SU-DHL-6 (cell line): ENCODE measurements at regions not wholly inside any gene's neighbourhood (a gene's known extent, or its start where the extent isn't known, plus 50 kb on each side); places are given as distances from the start of the nearest gene placed in this dataset.
A peak's percentile ranks its signal among the peaks of the same experiment; 100 is the strongest.

Experiments used
- H2AFZ ChIP-seq: fragments of 200-600 bp; sonication (generic); 2 replicates; pipeline ENCODE4 v1.6.1; 2014; ENCODE audit warnings: low read depth, mild to moderate bottlenecking, moderate library complexity, mixed read lengths, antibody characterized with exemption, low read length; ENCODE audit not compliant: severe bottlenecking
- H3F3A ChIP-seq: fragments of 200-600 bp; shearing (Covaris generic); 2 replicates; pipeline ENCODE4 v1.6.0; 2016; ENCODE audit warnings: antibody characterized with exemption, mild to moderate bottlenecking; ENCODE audit not compliant: insufficient read depth
- H3K27ac ChIP-seq: fragments of 200-600 bp; sonication (generic); 2 replicates; pipeline ENCODE4 v1.5.1; 2016; ENCODE audit warnings: low read depth, mild to moderate bottlenecking, low read length, moderate library complexity, mixed read lengths
- H3K27me3 ChIP-seq: fragments of 200-600 bp; sonication (generic), shearing (Covaris generic); 2 replicates; pipeline ENCODE4 v1.6.0; 2014; ENCODE audit warnings: mild to moderate bottlenecking, low read length
- H3K36me3 ChIP-seq: fragments of 200-600 bp; sonication (generic); 2 replicates; pipeline ENCODE4 v1.6.1; 2014; ENCODE audit warnings: mild to moderate bottlenecking, low read length, mixed read lengths
- H3K4me2 ChIP-seq: fragments of 300-600, 200-600 bp; shearing (Covaris generic), sonication (generic); 2 replicates; pipeline ENCODE4 v1.6.0; 2014; ENCODE audit warnings: low read length, low read depth, mild to moderate bottlenecking; ENCODE audit not compliant: poor library complexity, severe bottlenecking
- H3K4me3 ChIP-seq: fragments of 200-600 bp; sonication (generic); 2 replicates; pipeline ENCODE4 v1.5.1; 2014; ENCODE audit warnings: antibody characterized with exemption, low read length, mild to moderate bottlenecking, mixed read lengths; ENCODE audit not compliant: insufficient read depth, poor library complexity, severe bottlenecking
- H3K79me2 ChIP-seq: fragments of 200-600 bp; sonication (generic); 2 replicates; pipeline ENCODE4 v1.6.1; 2014; ENCODE audit warnings: mild to moderate bottlenecking, low read length, moderate library complexity; ENCODE audit not compliant: insufficient read depth
- H3K9ac ChIP-seq: fragments of 200-600 bp; sonication (generic); 2 replicates; pipeline ENCODE4 v1.7.0; 2014; ENCODE audit warnings: mild to moderate bottlenecking, low read length
- H3K9me2 ChIP-seq: fragments of 200-600 bp; sonication (generic); replicated peaks from 2 replicates; pipeline ENCODE4 v1.6.1; 2014; ENCODE audit warnings: low read length; ENCODE audit not compliant: insufficient read depth
- H3K9me3 ChIP-seq: fragments of 200-600 bp; sonication (generic); 2 replicates; pipeline ENCODE4 v1.6.1; 2014; ENCODE audit warnings: low read length, mixed read lengths; ENCODE audit not compliant: insufficient read depth
- H4K20me1 ChIP-seq: fragments of 200-600 bp; sonication (generic); 2 replicates; pipeline ENCODE4 v1.6.1; 2014; ENCODE audit warnings: low read depth, mild to moderate bottlenecking, antibody characterized with exemption, low read length, moderate library complexity, mixed read lengths
- CTCF ChIP-seq: fragments of 200-600 bp; sonication (generic); IDR thresholded peaks from one replicate; pipeline ENCODE4 v1.5.1; 2017; ENCODE audit warnings: antibody characterized with exemption, mild to moderate bottlenecking, low read length, moderate library complexity; ENCODE audit not compliant: insufficient read depth, poor library complexity, severe bottlenecking
- EZH2phosphoT487 ChIP-seq: fragments of 200-600 bp; sonication (generic), shearing (Covaris generic); conservative IDR thresholded peaks from 2 replicates; pipeline ENCODE4 v1.6.1; 2018; ENCODE audit warnings: mild to moderate bottlenecking, antibody characterized with exemption, low read length, moderate library complexity, mixed read lengths

GRCh38 chr5:21225223-21226064 is 1237.4 kb upstream of the CDH18 start:
- H3K9me3 ChIP-seq, result no peaks in the 10 kb centered on the region
- H2AFZ ChIP-seq, result no peak overlapping the region
- H4K20me1 ChIP-seq, result no peaks in the 10 kb centered on the region
- no peak overlapping the region for H3K4me2 ChIP-seq
- H3K27me3 ChIP-seq, result no peaks in the 10 kb centered on the region
- no peak overlapping the region for H3K27ac ChIP-seq
- no peak overlapping the region for H3K9ac ChIP-seq
- H3K4me3 ChIP-seq, result no peak overlapping the region
- H3K79me2 ChIP-seq, result no peaks in the 10 kb centered on the region
- no peaks in the 10 kb centered on the region for H3K9me2 ChIP-seq
- no peaks in the 10 kb centered on the region for H3K36me3 ChIP-seq
- TF ChIP-seq CTCF (no peak), EZH2phosphoT487 (no peak)
- no peaks in the 10 kb centered on the region for H3F3A ChIP-seq

DNA sequence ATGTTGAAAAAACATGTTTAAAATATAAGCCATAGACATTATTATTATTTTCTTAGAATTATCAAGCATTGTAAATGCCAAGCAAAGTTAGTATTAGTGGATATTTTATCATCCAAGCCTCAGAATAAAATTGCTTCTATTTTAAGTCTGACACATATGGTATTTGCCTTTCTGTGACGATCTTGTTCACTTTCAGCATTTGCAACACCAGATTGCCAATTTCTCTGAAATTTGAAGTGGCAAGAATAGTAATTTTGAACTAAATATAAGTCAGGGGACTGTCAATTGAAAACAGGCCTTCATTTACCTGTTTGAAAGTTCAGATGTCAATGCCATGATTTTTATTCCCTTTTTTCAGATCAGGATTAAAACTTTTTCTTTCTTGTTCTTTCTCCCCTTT is 1233.6 kb upstream of the CDH18 start:
- Histone ChIP-seq H3K4me2 (no peak overlapping the region), H3K9me3 (no peaks in the 10 kb centered on the region), H2AFZ (no peak overlapping the region), H3K79me2 (no peaks in the 10 kb centered on the region), H4K20me1 (no peaks in the 10 kb centered on the region), H3K27me3 (no peaks in the 10 kb centered on the region), H3K4me3 (no peak overlapping the region), H3K36me3 (no peaks in the 10 kb centered on the region), H3K9me2 (no peaks in the 10 kb centered on the region), H3K9ac (no peak overlapping the region), H3F3A (no peaks in the 10 kb centered on the region), H3K27ac (no peak overlapping the region)
- no peak for TF ChIP-seq EZH2phosphoT487
- no peak for TF ChIP-seq CTCF

- H3K4me3 ChIP-seq, result no peak overlapping the region
- H3K27ac ChIP-seq, result no peak overlapping the region
- no peaks in the 10 kb centered on the region for H4K20me1 ChIP-seq
- H3K79me2 ChIP-seq, result no peaks in the 10 kb centered on the region
- H3K36me3 ChIP-seq, result no peaks in the 10 kb centered on the region
- no peaks in the 10 kb centered on the region for H3K9me2 ChIP-seq
- TF ChIP-seq EZH2phosphoT487, result no peak
- no peak for TF ChIP-seq CTCF
- H3K9me3 ChIP-seq, result no peaks in the 10 kb centered on the region
- no peaks in the 10 kb centered on the region for H3K27me3 ChIP-seq
- no peaks in the 10 kb centered on the region for H3F3A ChIP-seq
- peak overlapping the region; percentile 16 for H2AFZ ChIP-seq
- H3K4me2 ChIP-seq, result no peak overlapping the region
- no peak overlapping the region for H3K9ac ChIP-seq
These were observed 1232.0 kb upstream of the CDH18 start for GRCh38 chr5:21219966-21220365.
